ENCODE measurements at regions not wholly inside any gene's neighbourhood (a gene's known extent, or its start where the extent isn't known, plus 50 kb on each side); places are given as distances from the start of the nearest gene placed in this dataset.

DNA sequence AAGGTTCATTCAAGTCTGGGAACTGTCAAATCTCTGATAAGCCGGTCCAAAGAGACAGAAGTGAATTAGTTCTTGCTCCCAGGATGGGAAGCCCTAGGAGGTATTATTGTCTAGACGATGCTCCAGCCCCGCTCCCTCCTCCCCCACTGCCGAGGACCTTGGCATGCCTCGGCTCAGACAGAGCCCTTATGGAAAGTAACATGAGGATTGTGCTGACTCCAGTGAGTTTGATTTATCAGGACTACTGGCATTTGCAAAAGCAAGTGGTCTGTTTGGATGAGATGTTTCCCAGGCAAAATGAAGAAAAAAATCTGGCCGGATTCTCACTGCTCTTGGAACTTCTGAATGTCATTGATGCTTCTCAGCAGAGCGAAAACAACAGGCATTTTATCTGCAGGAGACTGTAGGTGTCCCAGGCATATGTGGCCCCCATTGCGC lies 341.0 kb downstream of the ETS1 start (continued):
- no peak for TF ChIP-seq SIN3A (IDR thresholded peaks at IDR 0.05; ENCODE audit: borderline replicate concordance, low read depth, low read length)
- no peak for TF ChIP-seq GABPA (IDR thresholded peaks at IDR 0.05; ENCODE audit: low read depth)
- TF ChIP-seq, protein P1, sequence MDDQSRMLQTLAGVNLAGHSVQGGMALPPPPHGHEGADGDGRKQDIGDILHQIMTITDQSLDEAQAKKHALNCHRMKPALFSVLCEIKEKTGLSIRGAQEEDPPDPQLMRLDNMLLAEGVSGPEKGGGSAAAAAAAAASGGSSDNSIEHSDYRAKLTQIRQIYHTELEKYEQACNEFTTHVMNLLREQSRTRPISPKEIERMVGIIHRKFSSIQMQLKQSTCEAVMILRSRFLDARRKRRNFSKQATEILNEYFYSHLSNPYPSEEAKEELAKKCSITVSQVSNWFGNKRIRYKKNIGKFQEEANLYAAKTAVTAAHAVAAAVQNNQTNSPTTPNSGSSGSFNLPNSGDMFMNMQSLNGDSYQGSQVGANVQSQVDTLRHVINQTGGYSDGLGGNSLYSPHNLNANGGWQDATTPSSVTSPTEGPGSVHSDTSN (IDR thresholded peaks at IDR 0.05): peak; percentile 57
- TF ChIP-seq RAD21 (IDR thresholded peaks at IDR 0.05; ENCODE audit: low read length): peak; percentile 30
- no peak for TF ChIP-seq TEAD4 (IDR thresholded peaks at IDR 0.05; ENCODE audit: borderline replicate concordance, insufficient read depth)
- TF ChIP-seq JUND (IDR thresholded peaks at IDR 0.05): no peak
- peak in 1 of 2 experiments; percentile 77; a peak in 2 of 4 replicates for TF ChIP-seq EP300 (IDR thresholded peaks at IDR 0.05; ENCODE audit: borderline replicate concordance in 1 of 2, low read depth in 1 of 2, low read length in 1 of 2)
- no peak for TF ChIP-seq FOXM1 (IDR thresholded peaks at IDR 0.05; ENCODE audit: low read depth)
- TF ChIP-seq NFIC (IDR thresholded peaks at IDR 0.05; ENCODE audit: borderline replicate concordance): no peak
- TF ChIP-seq FOXJ3 (CRISPR knock-in tag; IDR thresholded peaks at IDR 0.05): no peak
- TF ChIP-seq MXI1 (IDR thresholded peaks at IDR 0.05; ENCODE audit: low read depth, low read length): peak; percentile 36; the same call in 1 of the 2 replicates
- TF ChIP-seq, protein P2, sequence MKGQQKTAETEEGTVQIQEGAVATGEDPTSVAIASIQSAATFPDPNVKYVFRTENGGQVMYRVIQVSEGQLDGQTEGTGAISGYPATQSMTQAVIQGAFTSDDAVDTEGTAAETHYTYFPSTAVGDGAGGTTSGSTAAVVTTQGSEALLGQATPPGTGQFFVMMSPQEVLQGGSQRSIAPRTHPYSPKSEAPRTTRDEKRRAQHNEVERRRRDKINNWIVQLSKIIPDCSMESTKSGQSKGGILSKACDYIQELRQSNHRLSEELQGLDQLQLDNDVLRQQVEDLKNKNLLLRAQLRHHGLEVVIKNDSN (IDR thresholded peaks at IDR 0.05; ENCODE audit: borderline replicate concordance, low read depth): no peak
- no peak for TF ChIP-seq YY1 (IDR thresholded peaks at IDR 0.05; ENCODE audit: low read depth)
- no peak for TF ChIP-seq TAF1 (IDR thresholded peaks at IDR 0.05; ENCODE audit: borderline replicate concordance, low read depth, low read length)
- TF ChIP-seq EZH2phosphoT487 (IDR thresholded peaks at IDR 0.05; ENCODE audit: borderline replicate concordance, low read depth): no peak
- TF ChIP-seq, protein P3, sequence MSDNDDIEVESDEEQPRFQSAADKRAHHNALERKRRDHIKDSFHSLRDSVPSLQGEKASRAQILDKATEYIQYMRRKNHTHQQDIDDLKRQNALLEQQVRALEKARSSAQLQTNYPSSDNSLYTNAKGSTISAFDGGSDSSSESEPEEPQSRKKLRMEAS (IDR thresholded peaks at IDR 0.05; ENCODE audit: low read depth): no peak; the same call in 1 of the 2 replicates
- TF ChIP-seq NRF1 (IDR thresholded peaks at IDR 0.05; ENCODE audit: low read depth, low read length): no peak
- no peak for TF ChIP-seq MEF2A (IDR thresholded peaks at IDR 0.05; ENCODE audit: borderline replicate concordance, low read depth)
- no peak for TF ChIP-seq ELF1 (IDR thresholded peaks at IDR 0.05)
- peak; percentile 8; the same call in 1 of the 2 replicates for TF ChIP-seq SMC3 (IDR thresholded peaks at IDR 0.05; ENCODE audit: low read depth, low read length)

DNA sequence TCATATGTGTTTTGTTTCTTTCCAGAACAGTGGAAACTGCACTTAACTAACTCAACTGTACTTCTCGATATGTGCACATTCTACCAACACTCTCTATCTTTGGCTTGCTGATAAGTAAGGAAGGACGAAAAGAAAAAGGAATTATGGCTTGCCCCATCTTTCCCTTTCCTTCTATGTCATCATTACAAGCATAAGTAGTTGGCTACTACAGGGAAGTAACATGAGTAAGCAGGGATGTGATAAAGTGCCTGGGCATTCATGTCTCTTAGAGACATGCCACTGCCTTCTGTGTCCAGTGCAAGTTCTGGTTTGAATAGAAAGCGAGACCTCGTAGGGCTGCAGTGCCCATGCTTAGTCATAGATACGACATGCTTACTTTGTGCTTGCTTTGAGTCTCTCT lies 342.5 kb downstream of the ETS1 start:
- ChIA-PET CTCF (interaction anchor here (1.2 to 1.6 kb wide), 2 partner anchors 73 to 87 kb away, joined by 5 to 6 read pairs; no protein-coding TSS in a partner anchor), POLR2A (no interaction called here)
- Histone ChIP-seq H3K9me3 (no peaks in the 10 kb centered on the region), H3K9me2 (no peaks in the 10 kb centered on the region), H3K27me3 (ENCODE audit: insufficient read depth) (no peaks in the 10 kb centered on the region), H3F3A (replicated peaks; ENCODE audit: insufficient read depth) (no peaks in the 10 kb centered on the region), H2AFZ (ENCODE audit: low read depth) (no peak overlapping the region), H3K9ac (no peak overlapping the region), H3K79me2 (ENCODE audit: insufficient read depth) (no peaks in the 10 kb centered on the region), H3K4me2 (no peak overlapping the region), H3K36me3 (replicated peaks in 1 of 2; ENCODE audit: control insufficient read depth in 1 of 2, insufficient read depth in 2 of 2, low read length in 1 of 2) (no peaks in the 10 kb centered on the region), H4K20me1 (ENCODE audit: insufficient read depth) (no peaks in the 10 kb centered on the region), H3K4me3 (ENCODE audit: low read depth in 2 of 2, low read length in 1 of 2) (no peak overlapping the region), H3K4me1 (ENCODE audit: control insufficient read depth in 1 of 2, insufficient read depth in 2 of 2, low read depth in 1 of 2, low read length in 1 of 2) (peaks cover 0 to 30% of the 10 kb centered on the region in 2 experiments; a peak in 2 of 4 replicates), H3K27ac (ENCODE audit: low read depth in 2 of 2, low read length in 1 of 2) (peak overlapping the region in 1 of 2 experiments; percentile 100; a peak in 2 of 4 replicates)
- WGBS (ENCODE audit: low lambda C conversion rate): 90% methylated on average over 5 of the region's 5 CpGs
- DNase-seq: no peak
- TF ChIP-seq, protein P1 (IDR thresholded peaks at IDR 0.05): no peak
- no peak for TF ChIP-seq CHD2 (IDR thresholded peaks at IDR 0.05; ENCODE audit: low read length, partially characterized antibody)
- no peak for TF ChIP-seq FOXJ3 (CRISPR knock-in tag; IDR thresholded peaks at IDR 0.05)
- TF ChIP-seq YY1 (IDR thresholded peaks at IDR 0.05; ENCODE audit: low read depth): no peak
- no peak for TF ChIP-seq MEF2A (IDR thresholded peaks at IDR 0.05; ENCODE audit: borderline replicate concordance, low read depth)
- no peak for TF ChIP-seq JUND (IDR thresholded peaks at IDR 0.05)
- TF ChIP-seq TCF12 (IDR thresholded peaks at IDR 0.05): no peak
- no peak for TF ChIP-seq NRF1 (IDR thresholded peaks at IDR 0.05; ENCODE audit: low read depth, low read length)
- TF ChIP-seq RFX5 (IDR thresholded peaks at IDR 0.05; ENCODE audit: low read length): no peak
- TF ChIP-seq, protein P4, sequence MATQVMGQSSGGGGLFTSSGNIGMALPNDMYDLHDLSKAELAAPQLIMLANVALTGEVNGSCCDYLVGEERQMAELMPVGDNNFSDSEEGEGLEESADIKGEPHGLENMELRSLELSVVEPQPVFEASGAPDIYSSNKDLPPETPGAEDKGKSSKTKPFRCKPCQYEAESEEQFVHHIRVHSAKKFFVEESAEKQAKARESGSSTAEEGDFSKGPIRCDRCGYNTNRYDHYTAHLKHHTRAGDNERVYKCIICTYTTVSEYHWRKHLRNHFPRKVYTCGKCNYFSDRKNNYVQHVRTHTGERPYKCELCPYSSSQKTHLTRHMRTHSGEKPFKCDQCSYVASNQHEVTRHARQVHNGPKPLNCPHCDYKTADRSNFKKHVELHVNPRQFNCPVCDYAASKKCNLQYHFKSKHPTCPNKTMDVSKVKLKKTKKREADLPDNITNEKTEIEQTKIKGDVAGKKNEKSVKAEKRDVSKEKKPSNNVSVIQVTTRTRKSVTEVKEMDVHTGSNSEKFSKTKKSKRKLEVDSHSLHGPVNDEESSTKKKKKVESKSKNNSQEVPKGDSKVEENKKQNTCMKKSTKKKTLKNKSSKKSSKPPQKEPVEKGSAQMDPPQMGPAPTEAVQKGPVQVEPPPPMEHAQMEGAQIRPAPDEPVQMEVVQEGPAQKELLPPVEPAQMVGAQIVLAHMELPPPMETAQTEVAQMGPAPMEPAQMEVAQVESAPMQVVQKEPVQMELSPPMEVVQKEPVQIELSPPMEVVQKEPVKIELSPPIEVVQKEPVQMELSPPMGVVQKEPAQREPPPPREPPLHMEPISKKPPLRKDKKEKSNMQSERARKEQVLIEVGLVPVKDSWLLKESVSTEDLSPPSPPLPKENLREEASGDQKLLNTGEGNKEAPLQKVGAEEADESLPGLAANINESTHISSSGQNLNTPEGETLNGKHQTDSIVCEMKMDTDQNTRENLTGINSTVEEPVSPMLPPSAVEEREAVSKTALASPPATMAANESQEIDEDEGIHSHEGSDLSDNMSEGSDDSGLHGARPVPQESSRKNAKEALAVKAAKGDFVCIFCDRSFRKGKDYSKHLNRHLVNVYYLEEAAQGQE (IDR thresholded peaks at IDR 0.05; ENCODE audit: low read depth, low read length): no peak

Measured in SK-N-SH (cell line).